OCI-LY1 (cell line): ENCODE measurements at regions not wholly inside any gene's neighbourhood (a gene's known extent, or its start where the extent isn't known, plus 50 kb on each side); places are given as distances from the start of the nearest gene placed in this dataset.
"Not testable (repeated sequence)": the region's sequence is repeated elsewhere in the genome, so short reads cannot be mapped to it uniquely, and the experiment has no call there.

Experiments used
- H2AFZ ChIP-seq: fragments of 200-600 bp; sonication (generic), shearing (Covaris generic); 2 replicates; pipeline ENCODE4 v1.6.0; 2014; ENCODE audit warnings: antibody characterized with exemption, mild to moderate bottlenecking, low read length
- H3F3A ChIP-seq: fragments of 200-600 bp; sonication (generic), shearing (Covaris generic); 2 replicates; pipeline ENCODE4 v1.6.0; 2014; ENCODE audit warnings: mild to moderate bottlenecking, antibody characterized with exemption, low read length, moderate library complexity; ENCODE audit not compliant: insufficient read depth
- H3K27ac ChIP-seq: fragments of 200-600 bp; sonication (generic); 2 replicates; pipeline ENCODE4 v1.5.1; 2014; ENCODE audit warnings: low read length, mixed run types, mild to moderate bottlenecking, low read depth; ENCODE audit not compliant: poor library complexity, severe bottlenecking
- H3K27me3 ChIP-seq: fragments of 200-600 bp; sonication (generic); 2 replicates; pipeline ENCODE4 v1.6.0; 2014; ENCODE audit warnings: antibody characterized with exemption, mild to moderate bottlenecking, low read length, moderate library complexity; ENCODE audit not compliant: insufficient read depth
- H3K36me3 ChIP-seq: fragments of 200-600 bp; sonication (generic); 2 replicates; pipeline ENCODE4 v1.6.1; 2014; ENCODE audit warnings: mild to moderate bottlenecking, antibody characterized with exemption, low read length, moderate library complexity, mixed read lengths; ENCODE audit not compliant: insufficient read depth
- H3K4me1 ChIP-seq: fragments of 200-600 bp; sonication (generic); 2 replicates; pipeline ENCODE4 v1.5.1; 2014; ENCODE audit warnings: mild to moderate bottlenecking, low read length, moderate library complexity; ENCODE audit not compliant: insufficient read depth, severe bottlenecking
- H3K4me2 ChIP-seq: fragments of 200-600 bp; sonication (generic), shearing (Covaris generic); 2 replicates; pipeline ENCODE4 v1.6.1; 2014; ENCODE audit warnings: low read length
- H3K4me3 ChIP-seq: fragments of 200-600 bp; sonication (generic); 2 replicates; pipeline ENCODE4 v1.5.1; 2014; ENCODE audit warnings: low read length, low read depth, mild to moderate bottlenecking, mixed read lengths; ENCODE audit not compliant: poor library complexity, severe bottlenecking
- H3K79me2 ChIP-seq: fragments of 200-600 bp; shearing (Covaris generic); 2 replicates; pipeline ENCODE4 v1.6.1; 2016; ENCODE audit warnings: mixed run types, low read length, mixed read lengths; ENCODE audit not compliant: insufficient read depth
- H3K9ac ChIP-seq: fragments of 200-600 bp; sonication (generic), shearing (Covaris generic); 2 replicates; pipeline ENCODE4 v1.6.1; 2014; ENCODE audit warnings: mild to moderate bottlenecking, low read length, mixed read lengths
- H3K9me2 ChIP-seq: fragments of 200-600 bp; sonication (generic), shearing (Covaris generic); 2 replicates; pipeline ENCODE4 v1.6.1; 2014; ENCODE audit warnings: low read depth, mild to moderate bottlenecking, low read length, mixed read lengths
- H3K9me3 ChIP-seq: fragments of 200-600 bp; shearing (Covaris generic); 2 replicates; pipeline ENCODE4 v1.6.1; 2014; ENCODE audit warnings: low read length, mixed read lengths
- H4K20me1 ChIP-seq: fragments of 200-600 bp; sonication (generic), shearing (Covaris generic); 2 replicates; pipeline ENCODE4 v1.6.0; 2016; ENCODE audit warnings: mild to moderate bottlenecking, low read length; ENCODE audit not compliant: insufficient read depth
- EZH2 ChIP-seq: fragments of 200-600 bp; sonication (generic), shearing (Covaris generic); IDR thresholded peaks from 2 replicates; pipeline ENCODE4 v1.8.0; 2017; ENCODE audit warnings: borderline replicate concordance, mixed run types, mild to moderate bottlenecking, antibody characterized with exemption, low read length, moderate library complexity, mixed read lengths
- TF ChIP-seq, protein P1 (sequence below): fragments of 200-600 bp; sonication (generic), shearing (Covaris generic); IDR thresholded peaks from 2 replicates; pipeline ENCODE4 v1.5.1; 2017; ENCODE audit warnings: mild to moderate bottlenecking, antibody characterized with exemption, low read length, moderate library complexity, mixed read lengths

DNA sequence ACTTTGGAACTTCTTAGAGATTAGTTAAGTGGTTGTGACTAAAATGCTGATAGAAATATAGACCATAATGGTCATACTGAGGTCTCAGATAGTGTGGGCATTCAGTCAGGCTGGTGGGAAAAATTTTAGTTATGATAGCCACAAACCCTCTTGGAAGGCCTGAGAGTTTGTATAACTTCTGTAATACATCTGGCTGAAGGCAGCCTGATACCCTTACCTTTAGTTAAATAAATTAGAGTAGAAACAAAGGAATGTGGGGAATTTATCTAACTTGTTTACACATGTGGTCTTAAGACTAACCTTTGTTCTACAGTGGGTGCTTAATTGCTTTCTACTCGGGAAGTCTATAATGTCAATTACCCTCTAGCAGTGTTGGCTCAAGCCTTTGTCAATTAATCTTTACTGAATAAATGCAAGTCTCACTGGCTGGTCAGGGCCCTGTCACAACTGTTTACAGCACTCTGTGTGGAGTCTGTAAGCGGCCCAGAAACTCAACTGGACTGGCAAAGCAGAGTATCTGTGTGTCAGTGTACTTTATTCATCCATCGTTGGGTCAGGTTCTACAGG, 184.0 kb downstream of the FBXO4 start:
- no peaks in the 10 kb centered on the region for H3K36me3 ChIP-seq
- TF ChIP-seq EZH2, result no peak
- TF ChIP-seq, protein P1, sequence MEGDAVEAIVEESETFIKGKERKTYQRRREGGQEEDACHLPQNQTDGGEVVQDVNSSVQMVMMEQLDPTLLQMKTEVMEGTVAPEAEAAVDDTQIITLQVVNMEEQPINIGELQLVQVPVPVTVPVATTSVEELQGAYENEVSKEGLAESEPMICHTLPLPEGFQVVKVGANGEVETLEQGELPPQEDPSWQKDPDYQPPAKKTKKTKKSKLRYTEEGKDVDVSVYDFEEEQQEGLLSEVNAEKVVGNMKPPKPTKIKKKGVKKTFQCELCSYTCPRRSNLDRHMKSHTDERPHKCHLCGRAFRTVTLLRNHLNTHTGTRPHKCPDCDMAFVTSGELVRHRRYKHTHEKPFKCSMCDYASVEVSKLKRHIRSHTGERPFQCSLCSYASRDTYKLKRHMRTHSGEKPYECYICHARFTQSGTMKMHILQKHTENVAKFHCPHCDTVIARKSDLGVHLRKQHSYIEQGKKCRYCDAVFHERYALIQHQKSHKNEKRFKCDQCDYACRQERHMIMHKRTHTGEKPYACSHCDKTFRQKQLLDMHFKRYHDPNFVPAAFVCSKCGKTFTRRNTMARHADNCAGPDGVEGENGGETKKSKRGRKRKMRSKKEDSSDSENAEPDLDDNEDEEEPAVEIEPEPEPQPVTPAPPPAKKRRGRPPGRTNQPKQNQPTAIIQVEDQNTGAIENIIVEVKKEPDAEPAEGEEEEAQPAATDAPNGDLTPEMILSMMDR, result no peak
- H3K4me2 ChIP-seq, result no peak overlapping the region
- no peaks in the 10 kb centered on the region for H3K79me2 ChIP-seq
- H3K27ac ChIP-seq, result no peak overlapping the region
- no peaks in the 10 kb centered on the region for H3K9me3 ChIP-seq
- no peaks in the 10 kb centered on the region for H3F3A ChIP-seq
- no peaks in the 10 kb centered on the region for H3K27me3 ChIP-seq
- no peak overlapping the region for H3K4me3 ChIP-seq
- H4K20me1 ChIP-seq, result no peaks in the 10 kb centered on the region
- no peak overlapping the region for H2AFZ ChIP-seq
- H3K9ac ChIP-seq, result no peak overlapping the region
- no peaks in the 10 kb centered on the region for H3K4me1 ChIP-seq
- H3K9me2 ChIP-seq, result no peaks in the 10 kb centered on the region

DNA sequence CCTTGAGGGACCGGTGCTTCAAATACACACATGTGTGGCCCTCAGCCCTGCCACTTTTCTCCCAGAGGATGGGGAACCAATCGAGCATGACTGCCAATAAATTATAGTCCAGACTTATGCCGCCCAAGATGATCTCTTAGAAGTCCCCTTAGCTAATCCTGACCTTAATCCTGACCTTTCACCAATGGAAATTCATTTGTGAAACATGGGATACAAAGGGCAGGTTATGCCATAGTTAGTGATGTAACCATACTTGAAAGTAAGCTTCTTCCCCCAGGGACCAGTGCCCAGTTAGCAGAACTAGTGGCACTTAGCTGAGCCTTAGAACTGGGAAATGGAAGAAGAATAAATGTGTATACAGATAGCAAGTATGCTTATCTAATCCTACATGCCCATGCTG, 190.6 kb downstream of the FBXO4 start:
- not testable (repeated sequence) for H3K9me2 ChIP-seq, H3K4me1 ChIP-seq, H2AFZ ChIP-seq, H3K36me3 ChIP-seq, H3K27ac ChIP-seq, H3K4me3 ChIP-seq, H3F3A ChIP-seq, H3K79me2 ChIP-seq, H3K9ac ChIP-seq, H3K27me3 ChIP-seq, H3K4me2 ChIP-seq, H3K9me3 ChIP-seq, H4K20me1 ChIP-seq

DNA sequence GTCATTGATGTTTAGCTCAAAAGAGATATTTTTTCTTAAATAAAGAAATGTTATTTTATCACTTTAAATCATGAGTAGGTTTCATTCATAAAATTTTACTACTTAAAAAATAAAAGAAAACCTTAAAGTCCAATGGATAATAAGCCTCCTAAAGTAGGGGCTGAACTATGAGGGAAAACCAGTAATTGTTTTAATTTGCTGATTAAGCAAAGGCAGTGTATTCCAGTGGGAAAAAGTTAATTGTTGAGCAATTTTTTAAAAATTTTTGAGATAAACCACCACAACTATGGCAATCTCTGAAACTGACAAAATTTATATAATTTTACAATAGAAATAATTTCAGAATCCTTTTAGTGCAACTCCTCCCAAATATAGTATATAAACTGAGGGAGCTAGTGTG, 195.0 kb downstream of the FBXO4 start:
- TF ChIP-seq, protein P1, result no peak
- TF ChIP-seq EZH2, result no peak

DNA sequence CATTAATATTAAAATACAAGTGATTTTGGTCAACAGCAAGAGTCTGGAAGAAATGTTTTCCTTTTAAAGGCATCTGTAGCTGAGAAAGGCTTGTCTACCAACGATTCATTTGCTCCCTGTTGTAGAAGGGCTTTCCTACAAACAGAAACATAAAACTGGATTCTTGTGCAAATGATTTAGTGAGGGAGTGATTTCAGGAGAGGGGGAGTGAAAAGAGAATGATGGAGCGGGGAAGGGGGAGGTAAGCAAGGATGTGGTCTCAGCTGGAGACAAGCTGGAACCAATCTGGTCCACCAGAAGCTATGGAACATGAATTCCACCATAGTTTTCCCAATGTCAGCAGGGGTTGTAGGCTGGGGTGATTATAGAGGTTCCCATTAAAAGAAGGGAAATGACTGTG, 196.3 kb downstream of the FBXO4 start:
- no peaks in the 10 kb centered on the region for H3K27me3 ChIP-seq

More for the DNA sequence above, 195.0 kb downstream of the FBXO4 start:
- Histone ChIP-seq H3K9ac (no peak overlapping the region), H3K4me2 (no peak overlapping the region), H3K27me3 (no peaks in the 10 kb centered on the region), H3K27ac (no peak overlapping the region), H3F3A (no peaks in the 10 kb centered on the region), H3K9me3 (no peaks in the 10 kb centered on the region), H3K36me3 (no peaks in the 10 kb centered on the region), H2AFZ (no peak overlapping the region), H4K20me1 (no peaks in the 10 kb centered on the region), H3K79me2 (no peaks in the 10 kb centered on the region), H3K9me2 (no peaks in the 10 kb centered on the region), H3K4me1 (no peaks in the 10 kb centered on the region), H3K4me3 (no peak overlapping the region)

More for the DNA sequence above, 196.3 kb downstream of the FBXO4 start:
- no peak overlapping the region for H3K27ac ChIP-seq
- H3K4me3 ChIP-seq, result no peak overlapping the region
- H3F3A ChIP-seq, result no peaks in the 10 kb centered on the region
- H4K20me1 ChIP-seq, result no peaks in the 10 kb centered on the region
- H3K79me2 ChIP-seq, result no peaks in the 10 kb centered on the region
- H3K4me1 ChIP-seq, result no peaks in the 10 kb centered on the region
- H3K9me2 ChIP-seq, result no peaks in the 10 kb centered on the region
- H3K9ac ChIP-seq, result no peak overlapping the region
- no peaks in the 10 kb centered on the region for H3K9me3 ChIP-seq
- H2AFZ ChIP-seq, result no peak overlapping the region
- no peak overlapping the region for H3K4me2 ChIP-seq
- TF ChIP-seq, protein P1, result no peak
- TF ChIP-seq EZH2, result no peak
- H3K36me3 ChIP-seq, result no peaks in the 10 kb centered on the region
